SHP77 (cell line): ENCODE measurements at regions not wholly inside any gene's neighbourhood (a gene's known extent, or its start where the extent isn't known, plus 50 kb on each side); places are given as distances from the start of the nearest gene placed in this dataset.
A peak's percentile ranks its signal among the peaks of the same experiment; 100 is the strongest.

Experiments used
- DNase-seq, 2 experiments: peaks; one replicate each; lab custom pipeline; 2025; lab: John Stamatoyannopoulos, UW

GRCh38 chr17:83178533-83179304 is 99.3 kb downstream of the METRNL start:
- DNase-seq, result peak in 1 of 2 experiments; percentile 43

GRCh38 chr17:83179374-83179773 is 100.0 kb downstream of the METRNL start:
- DNase-seq, result peak in 1 of 2 experiments; percentile 43

GRCh38 chr17:83179811-83180210 is 100.4 kb downstream of the METRNL start:
- DNase-seq, result no peak

GRCh38 chr17:83180264-83180995 is 101.0 kb downstream of the METRNL start:
- DNase-seq, result no peak

GRCh38 chr17:83180996-83181481 is 101.6 kb downstream of the METRNL start:
- no peak for DNase-seq

- DNase-seq, result no peak
Measured at GRCh38 chr17:83181991-83182619, 102.7 kb downstream of the METRNL start.

GRCh38 chr17:83182620-83183101 is 103.3 kb downstream of the METRNL start:
- no peak for DNase-seq

GRCh38 chr17:83183145-83183948 is 103.9 kb downstream of the METRNL start:
- DNase-seq, result no peak

- no peak for DNase-seq
Measured at GRCh38 chr17:83183951-83184506, 104.6 kb downstream of the METRNL start.

- no peak for DNase-seq
Measured at GRCh38 chr17:83185023-83186002, 105.9 kb downstream of the METRNL start.

- no peak for DNase-seq
Measured at GRCh38 chr17:83186226-83186625, 106.8 kb downstream of the METRNL start.

GRCh38 chr17:83186751-83187421 is 107.5 kb downstream of the METRNL start:
- no peak for DNase-seq

- no peak for DNase-seq
Measured at GRCh38 chr17:83187782-83188311, 108.4 kb downstream of the METRNL start.

- no peak for DNase-seq
Measured at GRCh38 chr17:83189044-83190003, 109.9 kb downstream of the METRNL start.

GRCh38 chr17:83190004-83190385 is 110.6 kb downstream of the METRNL start:
- no peak for DNase-seq

- DNase-seq, result no peak
Measured at GRCh38 chr17:83190601-83191387, 111.4 kb downstream of the METRNL start.
